ENCODE measurements at regions not wholly inside any gene's neighbourhood (a gene's known extent, or its start where the extent isn't known, plus 50 kb on each side); places are given as distances from the start of the nearest gene placed in this dataset.

GRCh38 chr7:140283472-140283871 is 106.7 kb upstream of the KDM7A start:
- H3K27ac ChIP-seq = no peak overlapping the region
- no peak overlapping the region for H3K4me3 ChIP-seq
- no peaks in the 10 kb centered on the region for H3K36me3 ChIP-seq
- H3K9me3 ChIP-seq = no peaks in the 10 kb centered on the region
- DNase-seq = no peak
- no peak for TF ChIP-seq POLR2A (IDR thresholded peaks at IDR 0.05)
- no peak for TF ChIP-seq CTCF (IDR thresholded peaks at IDR 0.05)
- no peak for TF ChIP-seq POLR2AphosphoS5 (IDR thresholded peaks at IDR 0.05)
- no peak for TF ChIP-seq EP300 (IDR thresholded peaks at IDR 0.05)
- no peaks in the 10 kb centered on the region for H3K27me3 ChIP-seq
- intact Hi-C loops (cut with DNase I) = no loop called here
- no peaks in the 10 kb centered on the region for H3K4me1 ChIP-seq
- 90 to 94% methylated on average over 3 of the region's 3 CpGs for WGBS, 2 donors

- H3K36me3 ChIP-seq = no peaks in the 10 kb centered on the region
- intact Hi-C loops (cut with DNase I) = no loop called here
- H3K4me1 ChIP-seq = no peaks in the 10 kb centered on the region
- no peaks in the 10 kb centered on the region for H3K27me3 ChIP-seq
- H3K27ac ChIP-seq = no peak overlapping the region
- DNase-seq = no peak
- no peak for TF ChIP-seq EP300 (IDR thresholded peaks at IDR 0.05)
- no peak for TF ChIP-seq POLR2AphosphoS5 (IDR thresholded peaks at IDR 0.05)
- WGBS, 2 donors = 84 to 87% methylated on average over 5 of the region's 5 CpGs
- no peak overlapping the region for H3K4me3 ChIP-seq
- no peaks in the 10 kb centered on the region for H3K9me3 ChIP-seq
Measured at GRCh38 chr7:140281960-140282359, 105.2 kb upstream of the KDM7A start.

- Histone ChIP-seq H3K27ac (no peak overlapping the region), H3K27me3 (no peaks in the 10 kb centered on the region), H3K4me1 (no peaks in the 10 kb centered on the region), H3K9me3 (no peaks in the 10 kb centered on the region), H3K4me3 (no peak overlapping the region), H3K36me3 (no peaks in the 10 kb centered on the region)
- 81 to 83% methylated on average over 3 of the region's 3 CpGs for WGBS, 2 donors
- TF ChIP-seq EP300 (IDR thresholded peaks at IDR 0.05) (no peak), POLR2A (IDR thresholded peaks at IDR 0.05) (no peak), CTCF (IDR thresholded peaks at IDR 0.05) (no peak), POLR2AphosphoS5 (IDR thresholded peaks at IDR 0.05) (no peak)
- no peak for DNase-seq
- intact Hi-C loops (cut with DNase I) = no loop called here
Measured at GRCh38 chr7:140281255-140281654, 104.5 kb upstream of the KDM7A start.

- no peak for DNase-seq
- 74 to 75% methylated on average over 5 of the region's 5 CpGs for WGBS, 2 donors
- no peaks in the 10 kb centered on the region for H3K27me3 ChIP-seq
- H3K36me3 ChIP-seq = no peaks in the 10 kb centered on the region
- no peak for TF ChIP-seq POLR2AphosphoS5 (IDR thresholded peaks at IDR 0.05)
- TF ChIP-seq CTCF (IDR thresholded peaks at IDR 0.05) = no peak
- TF ChIP-seq POLR2A (IDR thresholded peaks at IDR 0.05) = no peak
- TF ChIP-seq EP300 (IDR thresholded peaks at IDR 0.05) = no peak
- intact Hi-C loops (cut with DNase I) = no loop called here
- no peak overlapping the region for H3K4me3 ChIP-seq
- H3K4me1 ChIP-seq = peaks cover 0 to 11% (median 1%) of the 10 kb centered on the region in 4 donors
- H3K27ac ChIP-seq = peak overlapping the region in 2 of 4 donors; percentile 0 to 41
- no peaks in the 10 kb centered on the region for H3K9me3 ChIP-seq
Measured at GRCh38 chr7:140276001-140276400, 99.2 kb upstream of the KDM7A start.

- TF ChIP-seq EP300 (IDR thresholded peaks at IDR 0.05) (no peak), POLR2AphosphoS5 (IDR thresholded peaks at IDR 0.05) (peak in 1 of 4 donors; percentile 32), CTCF (IDR thresholded peaks at IDR 0.05) (no peak)
- Histone ChIP-seq H3K4me3 (no peak overlapping the region), H3K4me1 (peaks cover 0 to 11% (median 1%) of the 10 kb centered on the region in 4 donors), H3K36me3 (no peaks in the 10 kb centered on the region), H3K9me3 (no peaks in the 10 kb centered on the region), H3K27me3 (no peaks in the 10 kb centered on the region), H3K27ac (peak overlapping the region in 3 of 4 donors; percentile 0 to 41 (median 22))
- intact Hi-C loops (cut with DNase I) = no loop called here
- 39 to 58% methylated on average over 11 of the region's 11 CpGs for WGBS, 2 donors
- DNase-seq = peak; percentile 41
Measured at GRCh38 chr7:140275069-140275965, 98.5 kb upstream of the KDM7A start.
